DND-41 (cell line): ENCODE measurements at regions not wholly inside any gene's neighbourhood (a gene's known extent, or its start where the extent isn't known, plus 50 kb on each side); places are given as distances from the start of the nearest gene placed in this dataset.

ENCODE experiments used
- ATAC-seq: fragments of 200-7000 bp; cut with Tn5 transposase; 3 replicates; pipeline ENCODE4 v1.9.1; 2021; ENCODE audit warnings: low read depth; ENCODE audit not compliant: insufficient read depth
- DNase-seq: peaks from one replicate; pipeline ENCODE4 v3.0.0-alpha.2; 2020
- H2AFZ ChIP-seq: 2 replicates; pipeline ENCODE4 v1.6.0; 2012; ENCODE audit warnings: low read depth, low read length
- H3K27ac ChIP-seq: 2 replicates; pipeline ENCODE4 v1.5.1; 2012; ENCODE audit warnings: low read length, inconsistent platforms
- H3K27me3 ChIP-seq: fragments of 200-600 bp; sonication (generic); 2 replicates; pipeline ENCODE4 v1.6.0; 2012; ENCODE audit warnings: low read length, mild to moderate bottlenecking, inconsistent platforms; ENCODE audit not compliant: insufficient read depth, poor library complexity
- H3K36me3 ChIP-seq: 2 replicates; pipeline ENCODE4 v1.5.1; 2012; ENCODE audit warnings: low read length, inconsistent platforms; ENCODE audit not compliant: insufficient read depth
- H3K4me1 ChIP-seq: 2 replicates; pipeline ENCODE4 v1.5.1; 2012; ENCODE audit warnings: mild to moderate bottlenecking, low read length; ENCODE audit not compliant: insufficient read depth
- H3K4me2 ChIP-seq: 2 replicates; pipeline ENCODE4 v1.6.0; 2012; ENCODE audit warnings: mild to moderate bottlenecking, moderate library complexity, low read length, inconsistent platforms; ENCODE audit not compliant: insufficient read depth
- H3K4me3 ChIP-seq, 2 experiments: fragments of 200-600 bp in 1 of 2; shearing (Covaris generic) in 1 of 2; 2 replicates each; pipeline ENCODE4 v1.5.1; 2012 to 2016; ENCODE audit warnings: inconsistent platforms in 2 of 2, low read length in 2 of 2, mild to moderate bottlenecking in 2 of 2, low read depth in 1 of 2, moderate library complexity in 1 of 2
- H3K79me2 ChIP-seq: 2 replicates; pipeline ENCODE4 v1.6.0; 2012; ENCODE audit warnings: low read length, inconsistent platforms; ENCODE audit not compliant: insufficient read depth
- H3K9ac ChIP-seq: 2 replicates; pipeline ENCODE4 v1.6.0; 2012; ENCODE audit warnings: low read depth, mild to moderate bottlenecking, inconsistent platforms, low read length, moderate library complexity
- H3K9me3 ChIP-seq: 2 replicates; pipeline ENCODE4 v1.5.1; 2012; ENCODE audit warnings: low read length, moderate library complexity, mild to moderate bottlenecking, inconsistent platforms; ENCODE audit not compliant: insufficient read depth, severe bottlenecking
- H4K20me1 ChIP-seq: 2 replicates; pipeline ENCODE4 v1.6.0; 2012; ENCODE audit warnings: low read length; ENCODE audit not compliant: insufficient read depth
- EZH2 ChIP-seq: IDR thresholded peaks from 3 replicates; pipeline ENCODE4 v1.6.1; 2012; ENCODE audit warnings: borderline replicate concordance, low read depth, mild to moderate bottlenecking, moderate library complexity, low read length, inconsistent platforms; ENCODE audit not compliant: severe bottlenecking
- TF ChIP-seq, protein P1 (sequence below): IDR thresholded peaks from 2 replicates; pipeline ENCODE4 v1.5.1; 2012; ENCODE audit warnings: borderline replicate concordance, low read length, moderate library complexity, mild to moderate bottlenecking; ENCODE audit not compliant: poor library complexity, severe bottlenecking; ENCODE audit errors: extremely low read depth

DNA sequence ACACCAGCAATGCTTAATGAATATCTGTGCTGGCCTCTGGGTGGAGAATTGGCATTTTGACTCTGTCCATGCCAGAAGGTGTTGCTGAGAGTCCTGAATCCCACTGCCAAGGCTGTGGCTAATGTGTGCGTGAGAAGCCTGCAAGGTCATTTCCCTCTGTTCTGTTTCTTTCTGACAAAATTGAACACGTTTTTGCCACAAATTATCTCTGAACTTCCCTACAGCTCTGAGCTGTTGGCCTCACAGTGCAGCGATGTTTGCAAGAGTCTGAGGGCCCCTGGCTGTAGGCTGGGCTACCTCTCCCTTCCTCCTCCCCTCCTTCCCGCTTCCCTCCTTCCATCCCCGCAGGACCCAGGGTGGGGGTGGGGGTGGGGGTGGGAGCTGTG lies 154.1 kb upstream of the HS6ST1 start:
- peaks cover 34% of the 10 kb centered on the region for H3K9me3 ChIP-seq
- peak overlapping the region; percentile 57 for H2AFZ ChIP-seq
- H3K36me3 ChIP-seq: peaks cover 22% of the 10 kb centered on the region
- H3K9ac ChIP-seq: peak overlapping the region; percentile 53
- peak overlapping the region; percentile 50 for H3K4me2 ChIP-seq
- H3K79me2 ChIP-seq: no peaks in the 10 kb centered on the region
- H3K27me3 ChIP-seq: no peaks in the 10 kb centered on the region
- no peaks in the 10 kb centered on the region for H4K20me1 ChIP-seq
- H3K4me3 ChIP-seq: peak overlapping the region in 1 of 2 experiments; percentile 30; a peak in 2 of 4 replicates
- no peak for ATAC-seq
- H3K27ac ChIP-seq: peak overlapping the region; percentile 99
- peaks cover 44% of the 10 kb centered on the region for H3K4me1 ChIP-seq
- TF ChIP-seq, protein P1, sequence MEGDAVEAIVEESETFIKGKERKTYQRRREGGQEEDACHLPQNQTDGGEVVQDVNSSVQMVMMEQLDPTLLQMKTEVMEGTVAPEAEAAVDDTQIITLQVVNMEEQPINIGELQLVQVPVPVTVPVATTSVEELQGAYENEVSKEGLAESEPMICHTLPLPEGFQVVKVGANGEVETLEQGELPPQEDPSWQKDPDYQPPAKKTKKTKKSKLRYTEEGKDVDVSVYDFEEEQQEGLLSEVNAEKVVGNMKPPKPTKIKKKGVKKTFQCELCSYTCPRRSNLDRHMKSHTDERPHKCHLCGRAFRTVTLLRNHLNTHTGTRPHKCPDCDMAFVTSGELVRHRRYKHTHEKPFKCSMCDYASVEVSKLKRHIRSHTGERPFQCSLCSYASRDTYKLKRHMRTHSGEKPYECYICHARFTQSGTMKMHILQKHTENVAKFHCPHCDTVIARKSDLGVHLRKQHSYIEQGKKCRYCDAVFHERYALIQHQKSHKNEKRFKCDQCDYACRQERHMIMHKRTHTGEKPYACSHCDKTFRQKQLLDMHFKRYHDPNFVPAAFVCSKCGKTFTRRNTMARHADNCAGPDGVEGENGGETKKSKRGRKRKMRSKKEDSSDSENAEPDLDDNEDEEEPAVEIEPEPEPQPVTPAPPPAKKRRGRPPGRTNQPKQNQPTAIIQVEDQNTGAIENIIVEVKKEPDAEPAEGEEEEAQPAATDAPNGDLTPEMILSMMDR: peak; percentile 40
- no peak for TF ChIP-seq EZH2
- DNase-seq: no peak

DNA sequence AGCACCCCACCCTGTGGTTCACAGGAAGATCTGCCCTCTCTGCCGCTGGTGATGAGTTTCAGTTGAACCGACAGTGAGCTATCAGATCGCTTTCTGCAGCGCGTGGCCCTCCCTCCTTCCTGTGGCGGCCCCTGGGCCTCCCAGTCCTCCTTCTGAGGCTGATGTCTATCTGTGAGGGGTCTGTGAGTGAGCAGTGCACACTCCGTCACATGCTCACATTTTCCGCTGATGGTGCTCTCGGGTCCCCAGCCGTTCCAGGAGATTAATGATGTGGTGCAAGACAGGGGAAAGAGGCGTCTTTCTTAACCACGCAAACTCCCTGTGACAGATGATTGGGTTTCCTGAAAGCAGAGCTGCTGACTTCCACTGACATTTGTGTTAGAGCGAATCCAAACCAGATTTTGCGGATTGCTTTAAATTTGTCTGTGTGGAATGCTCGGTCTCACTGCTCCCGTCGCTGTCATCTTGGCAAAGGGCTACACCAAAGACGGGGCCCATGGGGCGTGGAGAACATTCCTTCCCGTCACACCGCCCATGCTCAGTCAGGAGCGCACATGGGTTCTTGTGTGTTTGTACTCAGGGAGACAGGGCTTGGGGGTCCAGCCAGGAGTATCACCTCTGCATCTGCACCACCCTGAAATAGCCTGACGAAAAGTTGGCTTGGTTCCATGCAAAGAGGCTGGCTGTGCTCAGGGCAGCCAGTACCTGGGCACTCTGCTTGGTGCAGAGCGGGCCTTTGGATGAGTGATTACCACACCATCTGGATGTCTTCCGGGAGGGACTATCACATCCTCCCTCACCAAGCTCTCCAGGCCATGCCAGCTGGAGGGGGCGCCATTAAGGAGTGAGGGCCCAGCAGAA lies 154.7 kb upstream of the HS6ST1 start:
- TF ChIP-seq, protein P1: peak; percentile 13
- no peak for TF ChIP-seq EZH2

DNA sequence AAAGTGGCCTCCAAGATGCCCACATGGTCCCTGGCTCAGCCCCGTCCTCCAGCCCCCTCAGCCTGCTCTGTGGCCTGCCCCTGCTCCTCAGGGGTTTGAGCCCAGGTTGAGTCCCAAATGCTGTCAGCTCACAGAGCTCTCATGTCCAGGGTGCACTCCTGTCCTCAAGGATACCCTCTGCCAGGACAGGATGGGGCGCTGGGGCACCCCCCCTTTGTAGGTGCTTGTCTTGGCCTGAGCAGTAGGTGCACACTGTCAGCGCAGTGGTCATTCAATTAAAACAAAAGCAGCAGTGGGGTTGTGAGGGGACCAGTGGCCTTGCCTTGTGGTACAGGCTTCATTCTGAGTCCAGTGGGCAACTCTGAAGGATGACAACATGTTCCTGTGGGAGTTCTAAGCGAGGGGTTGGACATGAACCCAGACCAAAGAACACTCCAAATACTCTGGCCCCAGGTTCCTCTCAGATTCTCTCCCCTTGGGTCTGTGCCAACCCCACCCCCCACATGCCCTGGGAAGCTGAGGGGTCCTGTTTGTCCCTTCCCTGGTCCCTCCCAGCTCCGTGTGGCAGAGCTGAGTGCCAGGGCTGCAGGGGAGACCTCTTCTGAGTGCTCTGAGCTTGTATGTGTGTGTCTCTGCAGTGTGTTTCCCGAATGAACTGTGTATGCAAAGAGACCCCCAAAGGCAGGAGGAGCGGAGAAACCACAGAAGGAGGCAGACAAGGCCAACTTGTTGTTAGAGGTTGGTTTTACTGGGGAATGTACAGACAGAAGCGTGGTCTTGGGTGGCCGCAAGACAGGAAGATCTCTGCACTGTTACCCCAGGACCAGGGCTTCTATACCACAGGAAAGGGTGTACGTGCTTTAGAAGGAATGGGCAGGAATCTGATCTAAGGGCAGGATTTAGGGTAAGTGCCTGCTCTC lies 155.6 kb upstream of the HS6ST1 start:
- H3K27me3 ChIP-seq: no peaks in the 10 kb centered on the region
- peak overlapping the region in 1 of 2 experiments; percentile 35; a peak in 2 of 4 replicates for H3K4me3 ChIP-seq
- H3K79me2 ChIP-seq: no peaks in the 10 kb centered on the region
- H3K9me3 ChIP-seq: peaks cover 19% of the 10 kb centered on the region
- H3K27ac ChIP-seq: peak overlapping the region; percentile 99
- peaks cover 11% of the 10 kb centered on the region for H3K36me3 ChIP-seq
- peak overlapping the region; percentile 34 for H2AFZ ChIP-seq
- H3K4me2 ChIP-seq: peak overlapping the region; percentile 64
- peak; percentile 76 for DNase-seq
- ATAC-seq: peak; percentile 33
- H3K4me1 ChIP-seq: peaks cover 44% of the 10 kb centered on the region
- no peak for TF ChIP-seq EZH2
- TF ChIP-seq, protein P1: peak; percentile 24
- peak overlapping the region; percentile 52 for H3K9ac ChIP-seq
- H4K20me1 ChIP-seq: no peaks in the 10 kb centered on the region

More for the DNA sequence above, 154.7 kb upstream of the HS6ST1 start:
- ATAC-seq: peak; percentile 89
- Histone ChIP-seq H3K4me1 (peaks cover 44% of the 10 kb centered on the region), H4K20me1 (no peaks in the 10 kb centered on the region), H3K4me2 (peak overlapping the region; percentile 64), H3K9me3 (peaks cover 28% of the 10 kb centered on the region), H3K9ac (peak overlapping the region; percentile 52), H3K36me3 (peaks cover 18% of the 10 kb centered on the region), H3K27me3 (no peaks in the 10 kb centered on the region), H3K27ac (peak overlapping the region; percentile 99), H3K79me2 (no peaks in the 10 kb centered on the region), H3K4me3 (peak overlapping the region in 1 of 2 experiments; percentile 35; a peak in 2 of 4 replicates), H2AFZ (peak overlapping the region; percentile 34)
- DNase-seq: peak; percentile 97
